Adrenal gland (tissue), 5 donors: ENCODE measurements at regions not wholly inside any gene's neighbourhood (a gene's known extent, or its start where the extent isn't known, plus 50 kb on each side); places are given as distances from the start of the nearest gene placed in this dataset.
"Not testable (repeated sequence)": the region's sequence is repeated elsewhere in the genome, so short reads cannot be mapped to it uniquely, and the experiment has no call there.

Experiments
- CTCF ChIP-seq, 6 experiments: fragments of 450-650 bp in 4 of 6; fragments of 200-600 bp in 2 of 6; sonication (generic) in 1 of 6; IDR thresholded peaks; 1 replicate in 5 of 6; 2 replicates in 1 of 6; pipeline versions ENCODE4 v1.5.1 to v1.8.0; 2016 to 2021; ENCODE audit warnings: antibody characterized with exemption in 6 of 6, mild to moderate bottlenecking in 2 of 6, moderate library complexity in 1 of 6
- POLR2A ChIP-seq, 2 donors: fragments of 450-650 bp; IDR thresholded peaks; one replicate each; pipeline ENCODE4 v1.6.1; 2017; ENCODE audit warnings: antibody characterized with exemption in 2 of 2, mild to moderate bottlenecking in 2 of 2, moderate library complexity in 1 of 2
- donor health status: DM: no; HTN: no; CAD: no.

- TF ChIP-seq CTCF, POLR2A (IDR thresholded peaks at IDR 0.05): not testable (repeated sequence)
Observed at GRCh38 chr3:152650923-152651322, 184.0 kb upstream of the P2RY1 start.
